ENCODE measurements at regions not wholly inside any gene's neighbourhood (a gene's known extent, or its start where the extent isn't known, plus 50 kb on each side); places are given as distances from the start of the nearest gene placed in this dataset.

- ChIA-PET POLR2A (interaction anchor here (0.6 kb wide), 1 partner anchor 123 kb away, joined by 3 read pairs; no protein-coding TSS in a partner anchor), CTCF (ENCODE audit: unreplicated experiment) (no interaction called here)
- Histone ChIP-seq H3K27ac (ENCODE audit: low read depth, low read length, poor library complexity, severe bottlenecking) (no peak overlapping the region), H3K9me2 (ENCODE audit: insufficient read depth, low read length) (no peaks in the 10 kb centered on the region), H2AFZ (ENCODE audit: low read length) (no peak overlapping the region), H3K4me1 (ENCODE audit: insufficient read depth, low read length, poor library complexity, severe bottlenecking) (no peaks in the 10 kb centered on the region), H4K20me1 (ENCODE audit: insufficient read depth, low read length) (no peaks in the 10 kb centered on the region), H3K4me2 (ENCODE audit: low read length) (no peak overlapping the region), H3K9me3 (ENCODE audit: low read length) (no peaks in the 10 kb centered on the region), H3K79me2 (ENCODE audit: insufficient read depth, low read depth, low read length) (no peaks in the 10 kb centered on the region), H3K4me3 (ENCODE audit: low read depth, low read length, poor library complexity, severe bottlenecking) (no peak overlapping the region), H3K36me3 (ENCODE audit: insufficient read depth, low read length) (no peaks in the 10 kb centered on the region)
- no peak for TF ChIP-seq EZH2phosphoT487 (IDR thresholded peaks at IDR 0.05; ENCODE audit: borderline replicate concordance, low read depth, low read length)
- TF ChIP-seq, protein P1, sequence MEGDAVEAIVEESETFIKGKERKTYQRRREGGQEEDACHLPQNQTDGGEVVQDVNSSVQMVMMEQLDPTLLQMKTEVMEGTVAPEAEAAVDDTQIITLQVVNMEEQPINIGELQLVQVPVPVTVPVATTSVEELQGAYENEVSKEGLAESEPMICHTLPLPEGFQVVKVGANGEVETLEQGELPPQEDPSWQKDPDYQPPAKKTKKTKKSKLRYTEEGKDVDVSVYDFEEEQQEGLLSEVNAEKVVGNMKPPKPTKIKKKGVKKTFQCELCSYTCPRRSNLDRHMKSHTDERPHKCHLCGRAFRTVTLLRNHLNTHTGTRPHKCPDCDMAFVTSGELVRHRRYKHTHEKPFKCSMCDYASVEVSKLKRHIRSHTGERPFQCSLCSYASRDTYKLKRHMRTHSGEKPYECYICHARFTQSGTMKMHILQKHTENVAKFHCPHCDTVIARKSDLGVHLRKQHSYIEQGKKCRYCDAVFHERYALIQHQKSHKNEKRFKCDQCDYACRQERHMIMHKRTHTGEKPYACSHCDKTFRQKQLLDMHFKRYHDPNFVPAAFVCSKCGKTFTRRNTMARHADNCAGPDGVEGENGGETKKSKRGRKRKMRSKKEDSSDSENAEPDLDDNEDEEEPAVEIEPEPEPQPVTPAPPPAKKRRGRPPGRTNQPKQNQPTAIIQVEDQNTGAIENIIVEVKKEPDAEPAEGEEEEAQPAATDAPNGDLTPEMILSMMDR (conservative IDR thresholded peaks at IDR 0.05; ENCODE audit: low read length): no peak
- intact Hi-C loops (cut with micrococcal nuclease; ENCODE audit: unreplicated experiment): no loop called here
- BruUV-seq (replicated peaks): no TSS peak
- no peak for DNase-seq (ENCODE audit: low spot score)
Observed at GRCh38 chr2:187951470-187952218, 340.0 kb upstream of the GULP1 start.

- no peak for TF ChIP-seq EZH2phosphoT487 (IDR thresholded peaks at IDR 0.05; ENCODE audit: borderline replicate concordance, low read depth, low read length)
- TF ChIP-seq, protein P1 (conservative IDR thresholded peaks at IDR 0.05; ENCODE audit: low read length): no peak
- no peaks in the 10 kb centered on the region for H3K79me2 ChIP-seq (ENCODE audit: insufficient read depth, low read depth, low read length)
- H3K9me2 ChIP-seq (ENCODE audit: insufficient read depth, low read length): no peaks in the 10 kb centered on the region
- no peaks in the 10 kb centered on the region for H3K9me3 ChIP-seq (ENCODE audit: low read length)
- H2AFZ ChIP-seq (ENCODE audit: low read length): no peak overlapping the region
- H3K27ac ChIP-seq (ENCODE audit: low read depth, low read length, poor library complexity, severe bottlenecking): no peak overlapping the region
- no peak overlapping the region for H3K4me2 ChIP-seq (ENCODE audit: low read length)
- intact Hi-C loops (cut with micrococcal nuclease; ENCODE audit: unreplicated experiment): no loop called here
- H3K4me1 ChIP-seq (ENCODE audit: insufficient read depth, low read length, poor library complexity, severe bottlenecking): no peaks in the 10 kb centered on the region
- ChIA-PET POLR2A (no interaction called here), CTCF (ENCODE audit: unreplicated experiment) (no interaction called here)
- BruUV-seq (replicated peaks): no TSS peak
- no peaks in the 10 kb centered on the region for H3K36me3 ChIP-seq (ENCODE audit: insufficient read depth, low read length)
- H4K20me1 ChIP-seq (ENCODE audit: insufficient read depth, low read length): no peaks in the 10 kb centered on the region
- no peak overlapping the region for H3K4me3 ChIP-seq (ENCODE audit: low read depth, low read length, poor library complexity, severe bottlenecking)
- no peak for DNase-seq (ENCODE audit: low spot score)
Observed at GRCh38 chr2:187956906-187957534, 334.7 kb upstream of the GULP1 start.

DNA sequence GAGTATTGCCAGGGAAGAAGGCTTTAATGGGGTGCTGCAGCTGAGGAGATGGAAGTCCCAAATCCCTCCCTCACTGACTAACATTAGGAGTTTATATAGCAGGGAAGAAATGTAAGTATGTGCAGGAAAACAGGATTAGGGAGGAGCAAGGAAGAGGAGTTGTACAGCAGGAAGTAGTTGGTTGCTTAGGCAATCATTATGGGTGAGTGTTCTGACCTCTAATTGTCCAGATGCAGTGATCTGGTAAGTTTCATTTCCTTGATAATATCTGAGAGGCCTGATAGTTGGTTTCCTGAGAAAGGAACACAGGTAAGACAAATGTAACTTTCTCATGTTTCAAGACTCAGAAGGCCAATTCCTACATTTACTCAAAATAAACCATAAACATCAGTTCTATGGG, 331.9 kb upstream of the GULP1 start:
- H3K27ac ChIP-seq (ENCODE audit: low read depth, low read length, poor library complexity, severe bottlenecking): no peak overlapping the region
- intact Hi-C loops (cut with micrococcal nuclease; ENCODE audit: unreplicated experiment): no loop called here
- no peaks in the 10 kb centered on the region for H3K36me3 ChIP-seq (ENCODE audit: insufficient read depth, low read length)
- no peak for DNase-seq (ENCODE audit: low spot score)
- TF ChIP-seq, protein P1 (conservative IDR thresholded peaks at IDR 0.05; ENCODE audit: low read length): no peak
- TF ChIP-seq EZH2phosphoT487 (IDR thresholded peaks at IDR 0.05; ENCODE audit: borderline replicate concordance, low read depth, low read length): no peak
- no peaks in the 10 kb centered on the region for H3K79me2 ChIP-seq (ENCODE audit: insufficient read depth, low read depth, low read length)
- CTCF ChIA-PET (ENCODE audit: unreplicated experiment): no interaction called here
- H3K9me3 ChIP-seq (ENCODE audit: low read length): no peaks in the 10 kb centered on the region
- no peaks in the 10 kb centered on the region for H4K20me1 ChIP-seq (ENCODE audit: insufficient read depth, low read length)
- H3K4me1 ChIP-seq (ENCODE audit: insufficient read depth, low read length, poor library complexity, severe bottlenecking): no peaks in the 10 kb centered on the region
- H3K4me3 ChIP-seq (ENCODE audit: low read depth, low read length, poor library complexity, severe bottlenecking): no peak overlapping the region
- no peaks in the 10 kb centered on the region for H3K9me2 ChIP-seq (ENCODE audit: insufficient read depth, low read length)
- BruUV-seq (replicated peaks): no TSS peak
- H3K4me2 ChIP-seq (ENCODE audit: low read length): no peak overlapping the region
- POLR2A ChIA-PET: no interaction called here
- H2AFZ ChIP-seq (ENCODE audit: low read length): no peak overlapping the region

Measured in OCI-LY7 (cell line).